HG02763 (cell line): ENCODE measurements at regions not wholly inside any gene's neighbourhood (a gene's known extent, or its start where the extent isn't known, plus 50 kb on each side); places are given as distances from the start of the nearest gene placed in this dataset.
"Not testable (repeated sequence)": the region's sequence is repeated elsewhere in the genome, so short reads cannot be mapped to it uniquely, and the experiment has no call there.

Experiments
- ATAC-seq: cut with Tn5 transposase; IDR thresholded peaks from one replicate; pipeline ENCODE4 v1.9.1; 2021; ENCODE audit warnings: mild to moderate bottlenecking, moderate library complexity; ENCODE audit not compliant: unreplicated experiment

- no peak for ATAC-seq
Observed at GRCh38 chr12:91307957-91308670, 125.5 kb upstream of the DCN start.

- no peak for ATAC-seq
Observed at GRCh38 chr12:91290354-91290753, 107.7 kb upstream of the DCN start.

GRCh38 chr12:91289906-91290305 is 107.3 kb upstream of the DCN start:
- ATAC-seq, result no peak

- no peak for ATAC-seq
Observed at GRCh38 chr12:91289072-91289471, 106.5 kb upstream of the DCN start.

- ATAC-seq, result no peak
Observed at GRCh38 chr12:91287753-91288152, 105.1 kb upstream of the DCN start.

GRCh38 chr12:91278126-91278525 is 95.5 kb upstream of the DCN start:
- no peak for ATAC-seq

GRCh38 chr12:91276509-91276908 is 93.9 kb upstream of the DCN start:
- ATAC-seq, result no peak

- ATAC-seq, result no peak
Observed at GRCh38 chr12:91275321-91275720, 92.7 kb upstream of the DCN start.

GRCh38 chr12:91274916-91275315 is 92.3 kb upstream of the DCN start:
- ATAC-seq, result no peak

- ATAC-seq, result no peak
Observed at GRCh38 chr12:91273560-91273959, 90.9 kb upstream of the DCN start.

- no peak for ATAC-seq
Observed at GRCh38 chr12:91272461-91273063, 89.9 kb upstream of the DCN start.

GRCh38 chr12:91271185-91271584 is 88.6 kb upstream of the DCN start:
- ATAC-seq, result no peak

- no peak for ATAC-seq
Observed at GRCh38 chr12:91267039-91267438, 84.4 kb upstream of the DCN start.

- ATAC-seq, result no peak
Observed at GRCh38 chr12:91264178-91264577, 81.6 kb upstream of the DCN start.

GRCh38 chr12:91261820-91262676 is 79.4 kb upstream of the DCN start:
- no peak for ATAC-seq

- no peak for ATAC-seq
Observed at GRCh38 chr12:91256411-91256810, 73.8 kb upstream of the DCN start.

- no peak for ATAC-seq
Observed at GRCh38 chr12:91252341-91252740, 69.7 kb upstream of the DCN start.

- no peak for ATAC-seq
Observed at GRCh38 chr12:91250273-91250665, 67.7 kb upstream of the DCN start.

- ATAC-seq, result no peak
Observed at GRCh38 chr12:91249518-91250272, 67.1 kb upstream of the DCN start.

- ATAC-seq, result no peak
Observed at GRCh38 chr12:91249054-91249453, 66.4 kb upstream of the DCN start.

GRCh38 chr12:91243177-91243576 is 60.6 kb upstream of the DCN start:
- not testable (repeated sequence) for ATAC-seq
